NK-92 treated with Interleukin-12 subunit alpha and Interleukin-12 subunit beta, amount 100 ng/mL, for 24 hours (cell line): ENCODE measurements at regions not wholly inside any gene's neighbourhood (a gene's known extent, or its start where the extent isn't known, plus 50 kb on each side); places are given as distances from the start of the nearest gene placed in this dataset.
"Not testable (repeated sequence)": the region's sequence is repeated elsewhere in the genome, so short reads cannot be mapped to it uniquely, and the experiment has no call there.

Experiments used
- DNase-seq: peaks from one replicate; lab custom pipeline; 2025; lab: John Stamatoyannopoulos, UW

DNA sequence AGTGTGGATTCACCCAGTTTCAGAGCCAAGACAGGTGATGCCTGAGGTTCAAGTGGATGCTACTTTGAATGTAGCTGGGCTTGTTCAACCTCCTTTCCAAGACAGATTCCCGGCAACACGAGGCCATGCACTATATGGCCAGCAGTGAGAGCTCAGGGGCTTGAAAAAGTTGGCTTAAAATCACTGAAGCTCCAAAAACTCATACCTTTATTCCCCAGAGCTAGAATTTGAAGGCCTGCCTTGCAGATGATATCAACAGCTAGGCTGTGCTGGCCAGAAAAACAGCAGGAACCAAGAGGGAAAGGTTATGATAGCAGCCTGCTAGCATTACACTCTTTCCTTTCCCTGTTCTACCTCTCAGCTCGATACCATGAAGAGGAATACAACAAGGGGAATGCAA is 120.2 kb upstream of the DAB2 start:
- no peak for DNase-seq

DNA sequence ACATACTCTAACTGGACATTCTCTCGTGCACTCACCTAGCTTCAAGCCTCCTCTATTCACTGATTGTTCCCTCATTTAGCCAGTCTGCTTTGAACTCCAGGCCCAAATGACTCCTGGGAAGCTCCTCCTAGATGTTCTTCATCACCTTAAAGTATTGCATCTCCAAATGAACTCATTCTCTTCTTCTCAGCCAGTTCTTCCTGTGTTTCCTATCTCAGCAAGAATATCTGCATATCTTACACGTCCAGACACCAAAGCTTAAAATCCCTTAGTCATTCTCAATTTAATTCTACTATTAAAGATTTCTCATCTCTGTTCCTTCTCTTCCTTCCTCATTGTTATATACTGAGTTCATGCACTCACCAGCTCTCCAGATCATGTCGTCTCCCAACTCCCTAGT is 118.6 kb upstream of the DAB2 start:
- DNase-seq = no peak

DNA sequence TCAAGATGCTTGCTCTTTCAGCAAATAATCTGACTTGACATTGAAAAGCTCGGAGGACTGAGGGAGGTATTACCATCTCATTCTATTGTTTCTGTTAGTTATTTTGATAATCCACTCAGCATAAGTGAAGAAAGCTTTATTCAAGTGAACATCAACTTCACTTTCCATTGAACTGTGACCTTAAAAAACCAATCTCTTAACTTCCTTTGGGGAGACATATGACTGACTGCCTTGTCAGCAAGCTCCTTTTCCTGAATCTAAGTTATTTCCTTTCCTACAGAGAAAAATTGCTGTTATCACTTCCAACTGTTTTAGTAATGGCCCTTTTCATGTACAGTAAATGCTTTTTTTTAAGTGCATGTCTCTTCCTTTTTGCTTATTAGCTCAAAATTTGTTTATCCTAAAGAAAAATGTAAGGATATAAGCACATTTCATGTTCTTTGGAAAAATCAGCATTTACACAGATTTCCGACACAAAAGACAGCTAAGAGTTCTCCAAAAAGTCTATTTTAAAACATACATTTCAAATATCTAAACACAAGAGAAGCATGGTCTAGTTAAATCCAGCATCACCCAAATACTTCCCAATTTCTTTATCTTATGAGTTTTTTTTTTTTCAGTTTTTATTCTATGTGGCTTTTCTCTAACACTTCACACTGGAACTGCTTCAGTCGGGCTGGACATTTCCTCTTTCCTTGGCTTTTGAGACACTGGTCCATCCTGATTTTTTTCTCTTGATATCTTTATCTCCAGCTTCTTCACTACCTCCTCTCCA is 117.9 kb upstream of the DAB2 start:
- DNase-seq = no peak

DNA sequence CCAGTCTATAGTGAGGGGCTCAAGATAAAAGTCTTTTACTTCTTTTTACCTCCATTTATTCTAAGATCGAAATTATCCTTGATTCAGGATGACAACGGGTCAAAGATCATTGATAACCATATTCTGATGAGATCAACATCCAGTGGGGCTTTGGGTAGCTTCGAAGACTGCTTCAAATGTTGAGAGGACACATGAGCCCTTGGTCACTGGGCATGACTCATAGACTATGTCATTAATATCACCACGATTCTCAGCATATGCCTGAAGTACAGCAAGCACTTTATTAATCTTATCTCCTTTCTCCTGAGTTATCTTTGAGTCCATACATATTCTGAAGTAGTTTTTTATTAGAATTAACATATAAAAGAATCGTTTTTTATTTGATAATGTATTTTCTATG is 117.1 kb upstream of the DAB2 start:
- no peak for DNase-seq

DNA sequence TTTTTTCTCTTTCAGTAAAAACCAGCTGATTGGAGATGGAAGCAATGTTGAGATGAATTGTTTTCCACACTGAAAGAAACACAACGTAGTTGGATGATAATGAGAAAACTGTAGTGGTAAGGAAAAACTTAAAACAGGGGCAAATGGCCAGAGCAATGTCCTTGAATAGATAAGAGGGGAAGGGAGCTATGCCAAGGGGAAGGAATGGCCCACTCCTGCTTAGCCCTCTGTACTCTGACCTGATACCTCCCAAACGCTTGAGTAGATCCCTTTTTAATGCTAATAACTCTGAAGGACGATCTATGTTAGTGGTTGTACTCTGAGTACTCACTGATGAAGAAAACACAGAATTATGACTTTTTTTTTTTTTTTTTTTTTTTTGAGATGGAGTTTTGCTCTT is 114.7 kb upstream of the DAB2 start:
- no peak for DNase-seq

DNA sequence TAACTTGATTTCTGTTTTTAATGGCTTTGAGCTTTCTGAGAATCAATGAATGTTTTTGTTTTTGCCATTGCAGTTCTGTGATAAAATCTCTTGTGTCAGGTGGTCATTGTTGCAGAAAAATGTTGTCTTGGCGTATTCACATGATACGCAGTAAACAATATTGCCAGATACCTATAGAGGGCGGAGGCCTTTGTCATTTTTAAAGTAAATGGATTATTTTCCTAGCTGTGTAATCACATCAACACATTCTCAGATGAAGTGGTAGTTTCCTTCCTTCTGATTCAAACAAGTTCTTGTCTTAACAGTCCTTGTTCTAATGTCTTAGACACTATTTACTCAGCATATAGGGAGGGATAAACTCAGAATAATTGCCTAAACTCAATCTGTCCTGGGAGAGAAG is 109.9 kb upstream of the DAB2 start:
- DNase-seq = no peak

DNA sequence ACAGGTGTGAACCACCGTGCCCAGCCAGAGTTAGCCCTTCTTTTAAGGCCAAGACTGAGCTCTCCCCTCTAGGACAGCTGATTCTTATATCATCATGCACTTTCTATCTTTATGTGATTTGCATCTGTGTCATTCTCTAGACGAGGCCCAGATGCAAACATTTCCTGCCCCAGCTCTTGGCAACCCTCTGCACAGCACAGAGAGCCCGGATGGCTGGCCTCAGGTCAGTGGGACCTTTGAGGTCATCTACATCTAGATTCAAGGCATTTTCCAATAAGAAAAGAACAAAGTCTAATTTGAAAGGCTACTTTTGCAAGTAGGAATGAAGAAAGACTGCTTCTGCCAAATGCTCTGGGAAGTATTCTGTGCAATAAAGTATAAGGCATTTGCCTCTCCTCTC is 109.0 kb upstream of the DAB2 start:
- no peak for DNase-seq

DNA sequence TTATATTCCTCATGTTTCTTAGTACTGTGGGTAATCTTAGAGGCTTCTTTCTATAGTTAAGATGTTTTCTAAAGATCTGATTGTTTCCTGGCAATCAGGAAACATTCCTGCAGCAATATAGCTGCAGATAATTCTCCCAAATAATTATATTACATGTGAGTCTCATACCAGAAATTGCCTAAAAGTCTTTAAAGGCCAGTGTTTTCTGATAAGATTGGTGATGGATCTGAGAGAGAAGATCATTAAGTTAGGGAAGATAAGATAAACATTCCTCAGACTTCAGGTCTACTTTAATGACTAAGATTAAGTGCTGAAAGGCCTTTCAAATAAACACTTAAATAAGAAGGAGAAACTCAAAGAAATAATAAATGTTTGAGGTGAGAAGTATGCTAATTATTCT is 107.7 kb upstream of the DAB2 start:
- DNase-seq = no peak

DNA sequence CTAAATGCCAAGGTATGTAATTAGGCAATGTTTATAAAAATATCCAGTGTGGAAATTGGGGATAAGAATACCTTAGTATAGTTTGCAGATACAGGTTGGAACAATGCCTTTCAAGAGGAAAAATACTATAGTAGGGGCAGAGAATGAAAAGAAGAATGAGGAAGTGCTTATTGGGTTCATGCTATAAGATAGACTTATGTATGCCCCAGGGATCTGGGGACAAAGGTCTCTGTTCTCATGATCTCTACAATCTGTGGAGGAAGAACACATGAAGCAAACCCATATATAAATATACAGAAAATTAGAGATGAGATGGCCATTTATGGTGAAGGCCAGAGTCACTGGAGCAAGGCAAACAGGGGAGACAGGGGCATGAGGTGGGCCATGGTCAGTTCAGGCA is 106.5 kb upstream of the DAB2 start:
- DNase-seq = no peak

DNA sequence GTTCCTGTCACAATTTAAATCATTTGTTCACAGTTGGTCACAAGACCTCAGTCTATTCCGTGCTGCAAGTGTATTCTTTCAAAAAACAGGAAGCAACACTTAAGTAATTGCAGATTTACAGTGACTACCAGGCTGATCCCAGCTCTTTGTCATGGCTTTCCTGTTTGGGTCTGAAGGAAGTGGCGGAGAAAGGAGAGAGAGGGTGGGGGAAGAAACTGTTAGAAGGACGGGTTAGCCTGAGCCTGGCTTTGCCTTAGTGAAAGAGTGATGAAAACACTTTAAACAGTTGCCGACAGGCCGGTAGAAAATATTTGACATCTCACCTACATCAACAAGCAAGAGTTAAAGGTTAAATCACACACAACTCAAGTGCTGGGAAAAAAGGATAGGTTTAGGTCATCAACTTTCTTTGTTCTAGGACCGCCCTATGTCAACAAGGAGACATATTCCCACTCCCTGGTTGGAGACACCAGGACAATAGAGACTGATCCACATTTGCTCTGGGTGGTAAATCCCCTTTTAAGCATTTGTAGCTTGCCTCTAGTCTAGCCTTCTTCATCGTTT is 102.2 kb upstream of the DAB2 start:
- no peak for DNase-seq

DNA sequence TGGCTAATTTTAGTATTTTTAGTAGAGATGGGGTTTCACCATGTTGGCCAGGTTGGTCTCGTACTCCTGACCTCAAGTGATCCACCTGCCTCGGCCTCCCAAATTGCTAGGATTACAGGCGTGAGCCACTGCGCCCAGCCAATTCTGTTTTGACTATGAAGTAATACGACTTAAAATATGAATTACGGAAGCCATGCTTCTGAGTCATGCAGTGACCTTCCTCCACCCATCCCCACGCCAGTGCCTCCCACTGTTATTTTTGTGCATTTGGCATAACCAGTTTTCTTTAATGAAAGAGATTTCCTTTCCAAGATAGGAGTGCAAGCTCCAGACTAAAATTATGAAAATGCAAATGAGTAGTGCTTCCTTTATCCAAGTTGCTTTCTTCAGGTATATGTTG is 101.0 kb upstream of the DAB2 start:
- DNase-seq = not testable (repeated sequence)

DNA sequence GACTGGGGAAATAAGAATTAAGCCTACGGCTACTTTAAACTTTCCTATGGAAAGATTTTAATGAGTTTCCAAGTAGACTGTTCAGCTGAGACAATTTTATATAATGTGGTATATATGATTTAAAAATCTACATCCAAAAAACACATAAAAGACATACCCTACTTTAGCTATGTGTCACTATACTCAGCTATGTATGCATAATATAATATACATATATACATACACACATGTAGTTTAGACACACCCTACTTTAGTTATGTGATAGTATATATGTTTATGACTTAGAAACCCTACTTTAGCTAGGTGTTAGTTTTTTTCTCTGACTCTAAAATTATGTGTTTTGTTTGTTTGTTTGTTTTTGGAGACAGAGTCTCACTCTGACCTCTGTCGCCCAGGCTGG is 100.5 kb upstream of the DAB2 start:
- DNase-seq = no peak

DNA sequence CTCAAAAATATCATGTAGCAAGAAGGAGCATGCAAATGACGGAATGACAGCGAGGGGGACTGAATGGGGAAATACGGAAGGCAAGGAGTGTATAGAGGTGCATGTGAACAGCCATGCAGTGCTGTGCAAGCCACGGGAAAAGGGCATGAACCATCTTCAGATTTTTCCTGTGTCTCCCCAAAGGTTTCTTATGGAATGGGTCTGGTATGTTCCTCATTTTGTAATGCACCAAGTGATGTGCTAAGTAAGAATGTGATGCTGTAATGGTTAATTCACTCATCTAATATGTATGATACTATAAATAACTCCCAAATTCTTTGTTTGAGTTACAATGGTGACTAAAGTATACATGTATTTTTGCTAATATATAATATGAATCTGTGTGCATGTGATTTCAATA is 99.0 kb upstream of the DAB2 start:
- DNase-seq = no peak

DNA sequence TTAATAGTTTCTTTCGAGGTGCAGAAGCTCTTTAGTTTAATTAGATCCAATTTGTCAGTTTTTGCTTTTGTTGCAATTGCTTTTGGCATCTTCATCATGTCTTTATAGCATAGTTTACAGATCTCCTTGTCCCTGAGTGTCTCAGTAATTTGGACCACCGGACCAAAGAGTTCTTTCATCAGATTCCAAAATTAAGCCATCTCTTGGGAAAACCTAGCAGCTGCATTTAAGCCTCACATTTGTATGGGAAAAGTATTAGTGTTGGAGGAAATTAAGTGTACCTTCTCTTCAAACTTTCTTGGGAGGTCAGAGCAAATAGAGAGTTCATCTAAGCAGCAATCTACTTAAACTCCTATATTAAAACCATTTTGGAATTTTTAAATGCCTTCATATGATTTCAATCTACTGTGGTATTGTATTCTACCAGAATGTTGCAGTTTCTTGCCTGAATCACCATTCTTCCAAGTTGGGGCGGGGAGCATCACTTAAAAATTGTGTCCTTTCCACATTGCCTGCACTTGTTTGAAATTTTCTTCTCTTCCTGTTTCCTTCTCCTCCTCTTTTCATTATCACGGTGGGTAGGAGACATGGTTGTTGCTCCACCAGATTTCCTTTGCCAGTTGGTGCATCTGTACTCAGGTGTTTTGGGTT is 97.3 kb upstream of the DAB2 start:
- no peak for DNase-seq

DNA sequence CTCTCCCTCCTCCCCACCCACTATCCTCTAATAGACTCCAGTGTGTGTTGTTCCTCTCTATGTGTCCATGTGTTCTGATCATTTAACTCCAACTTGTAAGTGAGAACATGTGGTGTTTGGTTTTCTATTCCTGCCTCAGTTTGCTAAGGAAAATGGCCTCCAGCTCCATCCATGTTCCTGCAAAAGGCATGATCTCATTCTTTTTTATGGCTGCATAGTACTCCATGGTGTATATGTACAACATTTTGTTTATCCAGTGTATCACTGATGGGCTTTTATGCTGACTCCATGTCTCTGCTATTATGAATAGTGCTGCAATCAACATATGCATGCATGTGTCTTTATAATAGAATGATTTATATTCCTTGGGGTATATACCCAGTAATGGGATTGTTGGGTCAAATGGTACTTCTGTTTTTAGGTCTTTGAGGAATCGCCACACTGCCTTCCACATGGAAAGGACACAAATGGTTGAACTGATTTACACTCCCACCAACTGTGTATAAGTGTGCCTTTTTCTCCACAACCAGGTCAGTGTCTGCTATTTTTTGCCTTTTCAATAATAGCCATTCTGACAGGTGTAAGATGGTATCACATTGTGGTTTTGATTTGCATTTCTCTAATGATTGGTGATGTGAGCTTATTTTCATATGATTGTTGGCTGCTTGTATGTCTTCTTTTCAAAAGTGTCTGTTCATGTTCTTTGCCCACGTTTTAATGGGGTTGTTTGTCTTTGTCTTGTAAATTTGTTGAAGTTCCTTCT is 96.5 kb upstream of the DAB2 start:
- DNase-seq = no peak

DNA sequence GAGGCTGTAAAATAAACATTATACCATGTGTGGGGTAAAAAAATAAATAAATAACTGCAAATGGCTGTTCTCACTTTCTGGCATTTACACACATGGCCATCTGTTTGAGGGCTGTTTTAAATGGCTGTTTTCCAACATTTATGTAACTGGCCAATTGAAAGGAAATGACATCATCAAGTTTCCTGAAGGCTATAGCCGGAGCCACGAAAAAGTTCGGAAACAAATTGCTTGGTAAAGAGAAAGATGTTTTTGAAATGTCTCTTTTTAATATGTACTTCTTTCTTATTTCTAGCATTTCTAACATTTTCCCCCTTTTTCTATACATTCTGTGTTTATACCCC is 95.4 kb upstream of the DAB2 start:
- no peak for DNase-seq

DNA sequence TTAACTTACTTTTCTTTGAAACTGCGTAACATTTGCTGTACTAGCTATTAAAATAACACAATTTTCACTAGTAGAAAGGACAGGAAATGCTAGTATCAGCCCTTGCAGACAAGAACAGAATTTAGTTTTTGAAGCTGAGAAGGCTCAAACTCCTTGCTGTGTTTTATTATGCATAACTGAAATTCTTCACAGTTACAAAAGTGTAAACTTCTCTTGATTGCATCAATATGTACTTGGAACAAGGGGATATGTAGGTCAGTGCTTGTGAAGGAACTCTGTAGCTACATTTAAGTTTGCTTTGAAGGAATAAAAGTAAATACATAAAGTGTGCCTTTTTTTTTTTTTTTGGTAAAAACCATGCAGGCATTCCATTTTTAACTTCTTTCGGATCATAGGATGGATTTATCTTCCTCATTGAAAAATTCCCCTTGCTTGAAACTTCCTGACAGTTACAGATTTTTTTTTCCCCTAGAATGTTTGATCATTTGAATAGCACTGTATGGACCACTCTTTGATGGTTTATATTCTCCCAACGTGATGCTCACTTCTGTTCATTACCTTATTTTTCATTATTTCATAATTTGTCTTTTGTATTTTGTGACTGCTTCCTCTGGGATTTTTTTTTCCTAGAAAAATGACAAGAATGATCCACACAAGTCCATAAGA is 94.9 kb upstream of the DAB2 start:
- no peak for DNase-seq

DNA sequence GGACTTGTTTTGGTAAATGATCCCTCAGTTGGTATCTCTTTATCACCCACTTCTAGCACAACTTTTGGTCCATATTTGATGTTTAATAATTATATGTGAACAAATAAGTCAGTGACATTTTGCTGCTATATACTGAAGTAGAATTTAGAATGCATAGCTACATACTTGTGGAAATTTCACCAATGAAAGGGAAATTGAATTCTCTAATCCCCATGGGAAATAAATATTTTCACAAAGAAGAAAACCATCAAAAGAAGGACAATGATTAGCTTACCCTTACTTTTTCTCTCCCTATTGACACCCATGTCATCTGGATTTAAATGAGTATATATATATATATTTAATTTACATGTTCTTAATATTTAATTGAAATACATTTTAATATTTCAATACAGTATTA is 94.3 kb upstream of the DAB2 start:
- no peak for DNase-seq

DNA sequence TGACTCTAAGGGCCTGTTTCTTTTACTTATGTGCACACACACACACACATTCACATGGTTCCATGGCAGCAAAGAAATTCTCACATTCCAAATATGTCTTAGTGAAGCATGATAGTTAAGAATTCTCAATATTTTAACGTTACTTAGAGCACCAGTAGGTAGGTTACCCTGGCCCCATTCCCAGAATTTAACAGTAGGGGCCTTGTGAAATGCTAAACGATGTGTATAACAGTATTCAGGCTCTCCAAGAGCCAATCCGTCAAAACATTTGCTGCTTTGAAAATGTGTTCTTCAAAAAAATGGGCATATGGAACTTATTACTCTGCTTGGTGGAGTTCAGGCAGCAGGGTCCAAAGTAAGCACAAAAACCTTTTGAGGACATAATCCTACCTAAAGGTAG is 93.7 kb upstream of the DAB2 start:
- DNase-seq = no peak

DNA sequence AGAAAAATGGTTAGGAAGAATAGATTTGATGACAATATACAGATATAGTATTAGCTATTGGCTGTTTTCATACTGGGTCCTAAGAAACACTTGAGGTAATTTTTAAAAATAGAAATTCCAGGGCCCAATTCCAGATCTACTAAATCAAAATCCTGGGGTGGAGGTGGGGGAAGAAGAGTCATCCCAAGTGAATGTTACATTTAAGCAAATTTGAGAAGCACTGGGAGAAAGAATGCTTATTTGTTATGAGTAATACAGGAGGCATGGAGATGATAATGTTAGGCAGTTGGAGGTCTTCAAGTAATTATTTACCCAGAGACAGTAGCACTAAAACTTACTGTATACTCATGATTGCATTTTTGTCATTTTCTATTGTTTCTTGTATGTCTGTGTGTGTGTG is 93.0 kb upstream of the DAB2 start:
- no peak for DNase-seq

DNA sequence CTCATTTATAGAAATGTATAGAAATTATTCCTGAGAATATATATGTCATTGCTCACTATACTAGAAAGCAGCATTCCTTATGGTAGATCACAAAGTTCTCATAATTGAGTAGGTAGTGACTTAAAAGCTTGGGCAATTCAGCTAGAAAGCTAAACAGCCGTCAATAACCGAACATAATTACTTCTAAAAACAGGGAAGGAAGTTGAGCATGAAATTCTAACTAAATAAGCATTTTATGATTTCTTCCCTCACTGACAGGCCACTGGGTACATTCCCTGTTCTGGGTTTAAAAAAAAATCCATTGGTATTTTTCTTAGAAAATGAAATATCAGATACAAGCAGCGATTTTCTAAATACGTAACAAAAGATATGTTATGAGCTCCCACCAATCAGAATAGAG is 91.1 kb upstream of the DAB2 start:
- no peak for DNase-seq

DNA sequence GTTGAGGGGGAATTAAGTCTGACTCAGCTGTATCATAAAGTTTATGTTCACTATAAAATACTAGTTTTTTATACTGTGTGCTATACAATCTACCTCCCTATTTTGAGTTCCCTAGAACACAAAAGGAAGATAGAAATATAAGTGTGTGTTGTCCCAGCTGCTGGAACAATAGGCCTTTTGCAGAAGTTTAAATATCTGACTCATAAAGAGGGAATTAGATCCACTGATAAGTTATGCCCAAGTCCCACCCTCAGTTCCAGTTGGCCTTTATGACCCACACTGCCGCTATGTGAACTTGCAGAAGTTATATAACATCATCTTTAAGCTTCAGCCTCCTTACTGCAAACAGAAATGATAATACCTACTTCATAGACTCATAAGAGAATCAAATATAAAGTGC is 88.5 kb upstream of the DAB2 start:
- no peak for DNase-seq

DNA sequence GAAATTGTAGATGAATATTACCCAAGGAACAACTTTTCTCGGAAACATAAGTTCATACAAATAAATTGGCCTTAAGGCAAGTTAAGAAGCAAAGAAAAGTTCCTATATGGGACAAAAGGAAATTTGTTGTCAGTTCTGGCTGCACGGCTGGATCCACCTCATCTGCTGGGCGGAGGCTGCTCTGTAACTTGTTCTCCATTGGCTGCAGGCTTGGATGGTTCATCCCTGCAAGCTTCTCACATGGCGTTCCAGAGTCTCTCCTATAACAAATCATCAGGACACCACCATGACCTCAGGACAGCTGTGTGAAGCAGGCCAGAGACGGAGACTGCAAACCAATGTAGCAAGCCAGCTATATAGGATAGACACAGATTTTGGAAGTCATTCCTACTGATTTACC is 81.4 kb upstream of the DAB2 start:
- DNase-seq = no peak
